ENCODE measurements at regions not wholly inside any gene's neighbourhood (a gene's known extent, or its start where the extent isn't known, plus 50 kb on each side); places are given as distances from the start of the nearest gene placed in this dataset.
"Not testable (repeated sequence)": the region's sequence is repeated elsewhere in the genome, so short reads cannot be mapped to it uniquely, and the experiment has no call there.

GRCh38 chr7:54398863-54399262, 143.3 kb upstream of the VSTM2A start:
- DNase-seq = no peak

GRCh38 chr7:54409917-54410316, 132.3 kb upstream of the VSTM2A start:
- DNase-seq = no peak

- DNase-seq = no peak
Observed at GRCh38 chr7:54416678-54417077, 125.5 kb upstream of the VSTM2A start.

- DNase-seq = no peak
Observed at GRCh38 chr7:54419209-54419608, 123.0 kb upstream of the VSTM2A start.

- DNase-seq = no peak
Observed at GRCh38 chr7:54426406-54426805, 115.8 kb upstream of the VSTM2A start.

- DNase-seq = no peak
Observed at GRCh38 chr7:54429111-54429510, 113.1 kb upstream of the VSTM2A start.

GRCh38 chr7:54439391-54439790, 102.8 kb upstream of the VSTM2A start:
- DNase-seq = no peak

GRCh38 chr7:54444046-54444686, 98.0 kb upstream of the VSTM2A start:
- not testable (repeated sequence) for DNase-seq

- DNase-seq = not testable (repeated sequence)
Observed at GRCh38 chr7:54453168-54453567, 89.0 kb upstream of the VSTM2A start.

GRCh38 chr7:54454700-54455099, 87.5 kb upstream of the VSTM2A start:
- not testable (repeated sequence) for DNase-seq

GRCh38 chr7:54465095-54465494, 77.1 kb upstream of the VSTM2A start:
- DNase-seq = no peak

- DNase-seq = no peak
Observed at GRCh38 chr7:54469740-54470139, 72.4 kb upstream of the VSTM2A start.

GRCh38 chr7:54476609-54477008, 65.6 kb upstream of the VSTM2A start:
- no peak for DNase-seq

- DNase-seq = no peak
Observed at GRCh38 chr7:54477083-54477482, 65.1 kb upstream of the VSTM2A start.

- DNase-seq = no peak
Observed at GRCh38 chr7:54483523-54483922, 58.7 kb upstream of the VSTM2A start.

- DNase-seq = no peak
Observed at GRCh38 chr7:54485044-54485443, 57.1 kb upstream of the VSTM2A start.
